Fibroblast of mammary gland (primary cell): ENCODE measurements at regions not wholly inside any gene's neighbourhood (a gene's known extent, or its start where the extent isn't known, plus 50 kb on each side); places are given as distances from the start of the nearest gene placed in this dataset.

Experiments
- DNase-seq: peaks from one replicate; pipeline ENCODE4 v3.0.0-alpha.2; 2010; ENCODE audit warnings: low read depth
- H3K4me3 ChIP-seq: 2 replicates; pipeline ENCODE4 v1.5.1; 2011; ENCODE audit warnings: low read depth, mild to moderate bottlenecking, low read length, moderate library complexity; ENCODE audit not compliant: control insufficient read depth
- CTCF ChIP-seq: conservative IDR thresholded peaks from 2 replicates; pipeline ENCODE4 v1.5.1; 2011; ENCODE audit warnings: low read depth, low read length, inconsistent platforms; ENCODE audit not compliant: control insufficient read depth, insufficient read depth

DNA sequence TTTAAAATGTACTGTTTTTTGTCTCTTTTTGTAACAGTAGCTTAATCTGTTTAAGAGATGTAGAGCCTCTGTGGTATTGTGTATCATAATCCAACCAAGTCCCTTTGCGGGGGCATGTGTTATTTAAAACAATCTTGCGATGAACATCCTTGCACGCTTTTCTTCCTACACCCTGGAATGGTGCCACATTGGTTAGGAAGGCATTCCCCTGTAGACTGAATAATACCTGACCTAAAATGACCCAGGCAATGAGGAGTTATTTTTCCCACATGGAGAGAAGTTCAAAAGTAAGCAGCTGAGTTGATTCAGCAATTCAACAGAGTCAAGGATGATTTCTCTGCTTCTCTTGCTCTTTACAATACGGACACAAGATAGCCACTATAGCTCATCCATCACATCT lies 142.0 kb upstream of the PMEPA1 start:
- TF ChIP-seq CTCF = no peak
- H3K4me3 ChIP-seq = no peak overlapping the region
- DNase-seq = peak; percentile 13

DNA sequence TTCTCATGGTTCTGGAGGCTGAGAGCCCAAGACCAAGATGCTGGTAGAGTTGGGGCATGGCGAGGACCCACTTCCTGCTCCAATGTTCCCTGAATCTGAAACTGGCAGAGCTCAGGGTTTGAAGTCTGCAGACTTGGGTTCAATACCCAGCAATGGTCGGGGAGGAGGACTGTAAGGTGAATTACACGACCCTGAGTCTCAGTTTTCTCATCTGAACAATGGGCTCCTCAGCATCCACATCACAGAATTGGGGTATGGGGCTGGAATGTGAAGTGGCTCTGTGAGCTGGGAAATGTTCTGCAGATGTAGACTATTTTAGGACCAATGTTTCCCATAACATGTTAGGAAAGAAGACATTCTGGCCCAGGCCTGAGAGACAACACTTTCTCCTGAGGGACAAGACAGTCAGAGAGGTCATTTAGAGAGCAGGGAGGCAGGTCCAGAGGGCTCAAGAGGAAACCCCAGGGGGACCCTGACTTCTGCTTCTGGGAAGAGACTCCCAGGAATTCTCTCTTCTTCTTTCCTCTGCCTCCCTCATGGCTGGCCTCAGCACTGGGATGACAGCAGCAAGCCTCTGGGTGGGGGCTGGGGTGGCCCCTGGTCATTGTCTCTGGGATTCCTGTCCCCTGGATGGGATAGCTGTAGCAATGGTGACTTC lies 141.3 kb upstream of the PMEPA1 start:
- H3K4me3 ChIP-seq = no peak overlapping the region
- no peak for TF ChIP-seq CTCF
- DNase-seq = no peak

DNA sequence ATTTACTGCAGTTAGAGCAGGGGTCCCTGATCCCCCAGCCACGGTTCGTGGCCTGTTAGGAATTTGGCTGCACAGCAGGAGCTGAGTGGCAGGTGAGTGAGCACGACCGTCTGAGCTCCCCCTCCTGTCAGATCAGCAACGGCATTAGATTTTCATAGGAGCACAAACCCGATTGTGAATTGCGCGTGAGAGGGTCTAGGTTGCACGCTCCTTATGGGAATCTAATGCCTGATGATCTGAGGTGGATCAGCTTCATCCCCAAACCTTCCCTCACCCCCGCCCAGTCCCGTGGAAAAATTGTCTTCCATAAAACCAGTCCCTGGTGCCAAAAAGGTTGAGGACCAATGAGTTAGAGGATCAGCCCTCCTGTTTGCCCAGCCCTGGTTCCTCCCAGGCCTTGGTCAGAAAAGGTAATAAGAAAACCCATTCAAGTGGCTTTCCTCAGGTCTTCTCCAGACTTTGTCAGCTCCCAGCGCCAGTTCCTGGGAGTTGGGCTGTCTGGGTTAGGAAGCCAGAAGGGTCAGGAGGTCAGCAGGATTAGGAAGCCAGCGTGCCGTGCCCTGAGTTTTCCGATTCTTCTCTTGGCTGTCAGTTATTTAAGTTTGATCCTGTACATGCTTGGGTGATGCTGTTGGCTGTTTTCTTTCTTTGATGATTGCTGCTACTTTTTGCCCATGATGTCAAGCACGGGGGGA lies 139.9 kb upstream of the PMEPA1 start:
- DNase-seq = no peak
- H3K4me3 ChIP-seq = no peak overlapping the region
- no peak for TF ChIP-seq CTCF

- no peak for TF ChIP-seq CTCF
- peak; percentile 2 for DNase-seq
- no peak overlapping the region for H3K4me3 ChIP-seq
These were observed 139.3 kb upstream of the PMEPA1 start for GRCh38 chr20:57849121-57849520.

DNA sequence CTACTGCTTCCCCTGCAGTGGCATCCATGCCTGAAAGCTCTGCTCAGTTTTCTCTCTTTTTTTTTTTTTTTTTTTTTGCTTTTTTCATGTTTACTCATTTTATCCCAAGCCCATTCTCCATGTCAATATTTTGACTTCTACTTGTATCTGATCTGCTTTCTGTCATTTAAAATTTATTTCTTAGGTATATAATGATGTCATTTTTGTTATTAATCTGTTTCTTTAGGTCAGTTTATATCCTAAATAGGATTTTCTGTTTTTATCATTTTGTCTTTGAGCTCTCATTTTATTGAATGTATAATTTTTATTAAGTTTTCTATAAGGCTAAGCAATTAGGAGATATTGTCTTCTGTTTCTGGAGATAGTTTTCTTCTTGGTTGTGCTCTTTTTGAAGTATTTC lies 138.5 kb upstream of the PMEPA1 start:
- no peak for DNase-seq
- no peak overlapping the region for H3K4me3 ChIP-seq
- TF ChIP-seq CTCF = no peak

DNA sequence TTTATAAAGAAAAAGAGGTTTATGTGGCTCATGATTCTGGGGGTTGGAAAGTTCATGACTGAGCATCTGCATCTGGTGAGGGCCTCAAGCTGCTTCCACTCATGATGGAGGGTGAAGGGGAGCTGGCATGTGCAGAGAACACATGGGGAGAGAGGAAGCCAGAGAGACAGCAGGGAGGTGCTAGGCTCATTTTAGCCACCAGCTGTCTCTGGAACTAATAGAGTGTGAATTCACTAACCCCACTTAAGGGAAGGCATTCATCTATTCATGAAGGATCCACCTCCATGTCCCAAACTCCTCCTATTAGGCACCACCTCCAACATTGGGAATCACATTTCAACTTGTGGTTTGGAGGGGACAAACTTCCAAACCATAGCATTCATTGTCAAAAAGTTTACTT lies 137.3 kb upstream of the PMEPA1 start:
- TF ChIP-seq CTCF = no peak
- H3K4me3 ChIP-seq = no peak overlapping the region
- DNase-seq = no peak
